ENCODE measurements at regions not wholly inside any gene's neighbourhood (a gene's known extent, or its start where the extent isn't known, plus 50 kb on each side); places are given as distances from the start of the nearest gene placed in this dataset.

- DNase-seq = no peak
These were observed 250.0 kb upstream of the MPDZ start for GRCh38 chr9:13529321-13530104.

GRCh38 chr9:13524245-13524644, 244.8 kb upstream of the MPDZ start:
- no peak for DNase-seq

- no peak for DNase-seq
These were observed 240.6 kb upstream of the MPDZ start for GRCh38 chr9:13520069-13520468.

GRCh38 chr9:13513716-13514444, 234.4 kb upstream of the MPDZ start:
- no peak for DNase-seq

- no peak for DNase-seq
These were observed 233.8 kb upstream of the MPDZ start for GRCh38 chr9:13513286-13513685.

GRCh38 chr9:13508681-13509080, 229.2 kb upstream of the MPDZ start:
- DNase-seq = no peak

- no peak for DNase-seq
These were observed 228.6 kb upstream of the MPDZ start for GRCh38 chr9:13508086-13508485.

GRCh38 chr9:13505797-13506196, 226.3 kb upstream of the MPDZ start:
- no peak for DNase-seq

GRCh38 chr9:13503599-13503998, 224.1 kb upstream of the MPDZ start:
- DNase-seq = no peak

- no peak for DNase-seq
These were observed 223.0 kb upstream of the MPDZ start for GRCh38 chr9:13502484-13502883.

- DNase-seq = no peak
These were observed 221.5 kb upstream of the MPDZ start for GRCh38 chr9:13501018-13501417.

- no peak for DNase-seq
These were observed 220.5 kb upstream of the MPDZ start for GRCh38 chr9:13500034-13500433.

- DNase-seq = no peak
These were observed 214.2 kb upstream of the MPDZ start for GRCh38 chr9:13493697-13494096.

- no peak for DNase-seq
These were observed 212.3 kb upstream of the MPDZ start for GRCh38 chr9:13491493-13492424.

GRCh38 chr9:13491138-13491492, 211.6 kb upstream of the MPDZ start:
- DNase-seq = no peak

- DNase-seq = no peak
These were observed 208.4 kb upstream of the MPDZ start for GRCh38 chr9:13487936-13488335.

GRCh38 chr9:13487498-13487897, 208.0 kb upstream of the MPDZ start:
- DNase-seq = no peak

GRCh38 chr9:13487071-13487470, 207.6 kb upstream of the MPDZ start:
- no peak for DNase-seq

GRCh38 chr9:13485068-13485596, 205.6 kb upstream of the MPDZ start:
- no peak for DNase-seq

GRCh38 chr9:13484186-13484585, 204.7 kb upstream of the MPDZ start:
- no peak for DNase-seq

- no peak for DNase-seq
These were observed 201.8 kb upstream of the MPDZ start for GRCh38 chr9:13481274-13481673.

GRCh38 chr9:13480693-13481092, 201.2 kb upstream of the MPDZ start:
- DNase-seq = no peak

- DNase-seq = no peak
These were observed 199.6 kb upstream of the MPDZ start for GRCh38 chr9:13479096-13479495.
